Astrocyte of the hippocampus (primary cell): ENCODE measurements at regions not wholly inside any gene's neighbourhood (a gene's known extent, or its start where the extent isn't known, plus 50 kb on each side); places are given as distances from the start of the nearest gene placed in this dataset.
"Not testable (repeated sequence)": the region's sequence is repeated elsewhere in the genome, so short reads cannot be mapped to it uniquely, and the experiment has no call there.

Source experiments
- DNase-seq: peaks from one replicate; pipeline ENCODE4 v3.0.0; 2011; ENCODE audit warnings: low read depth, low spot score

DNA sequence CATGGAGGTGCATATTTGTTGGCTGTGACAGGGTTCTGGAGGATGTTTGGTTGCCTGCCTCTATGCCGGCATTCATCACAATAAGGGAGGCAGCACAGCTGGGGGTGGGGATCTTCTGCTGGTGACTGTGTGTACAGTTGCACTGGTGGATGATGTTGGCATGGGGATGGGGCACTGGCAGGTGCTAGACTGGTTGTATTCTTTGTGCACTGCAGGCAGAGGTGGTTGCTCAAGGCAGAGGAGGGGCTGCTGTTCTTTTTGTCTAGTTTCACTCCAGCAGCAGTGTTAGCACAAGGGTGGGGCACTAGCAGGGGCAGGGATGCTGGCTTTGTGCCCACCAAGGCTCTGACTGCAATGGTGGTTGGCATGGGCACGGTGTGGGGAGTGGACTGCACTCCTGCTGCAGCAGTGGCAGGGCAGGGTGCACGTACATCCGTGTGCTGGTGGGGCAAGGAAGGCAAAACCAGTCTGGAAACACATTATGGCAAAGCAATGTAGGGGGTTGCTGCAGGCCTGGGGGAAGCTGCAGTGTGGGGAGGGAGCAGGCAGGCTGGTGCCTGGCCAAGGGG is 69.3 kb downstream of the ISOC1 start:
- DNase-seq, result no peak

DNA sequence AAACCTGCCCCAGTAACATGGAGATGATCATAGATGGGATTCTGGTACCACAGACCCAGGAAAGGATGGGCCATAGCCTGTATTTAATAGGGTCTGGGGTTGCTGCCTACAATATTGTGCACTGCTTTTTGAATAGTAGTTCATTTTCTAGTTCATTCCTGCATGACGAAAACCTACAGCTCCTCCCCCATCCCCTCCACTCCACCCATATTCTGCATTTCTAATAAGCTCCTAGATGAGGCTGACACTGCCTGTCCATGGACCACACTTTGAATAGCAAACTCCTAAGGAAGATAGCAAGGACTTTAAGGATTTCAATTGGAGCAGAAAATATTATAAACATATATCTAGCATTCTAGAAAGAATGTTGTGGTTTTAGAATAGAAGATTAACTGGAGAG is 75.5 kb downstream of the ISOC1 start:
- DNase-seq, result no peak

DNA sequence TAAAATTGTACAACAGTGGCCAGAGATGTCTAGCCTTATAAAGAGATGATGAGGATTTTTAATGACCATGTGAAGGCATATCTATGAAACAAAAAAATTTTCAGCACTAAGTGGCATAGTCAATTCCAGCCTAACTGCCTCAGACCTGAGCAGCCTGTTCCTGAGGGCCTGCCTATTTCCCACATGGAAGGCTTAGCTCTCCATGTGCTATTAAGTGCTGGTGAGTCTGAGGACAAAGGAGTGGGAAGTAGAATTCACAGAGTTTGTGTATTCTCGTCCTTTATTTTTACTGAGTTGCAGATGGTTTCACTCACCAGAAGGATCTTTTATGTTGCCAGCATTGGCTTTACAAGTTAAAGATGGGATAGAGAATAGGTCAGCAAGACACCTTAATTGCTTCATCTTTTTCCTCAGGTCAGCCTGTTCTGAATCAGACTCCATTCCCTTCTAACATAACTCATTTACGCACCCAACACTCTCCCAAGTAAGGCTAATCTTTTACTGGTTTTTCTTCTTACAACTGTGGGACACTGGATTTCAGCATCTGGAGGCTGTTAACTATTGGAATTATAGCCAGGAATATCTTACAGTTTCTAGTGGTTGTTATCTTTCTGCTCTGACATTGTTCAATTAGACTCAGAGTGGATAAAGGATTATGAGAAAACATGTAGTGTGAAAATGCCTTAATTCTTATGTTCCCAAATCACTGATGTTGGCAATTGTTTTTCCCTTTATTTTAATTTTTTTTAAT is 76.8 kb downstream of the ISOC1 start:
- no peak for DNase-seq

DNA sequence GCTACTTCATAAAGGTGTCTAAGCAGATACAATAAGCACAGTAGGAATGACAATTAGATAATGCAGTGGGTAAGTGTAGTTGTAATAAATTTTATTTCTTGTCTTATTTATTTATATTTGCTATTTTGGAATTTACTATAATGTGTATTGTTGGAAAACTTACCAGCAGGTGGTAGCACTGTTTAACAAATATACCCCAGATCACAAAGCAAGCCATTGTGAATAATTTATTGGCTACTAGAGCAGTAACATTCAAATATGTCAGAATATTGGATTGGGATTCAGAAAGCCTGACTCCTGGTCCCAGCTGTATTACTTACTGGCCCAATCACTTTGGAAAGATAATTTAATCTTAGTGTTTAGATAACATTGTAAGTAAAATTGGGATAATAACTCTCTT is 78.0 kb downstream of the ISOC1 start:
- DNase-seq, result peak; percentile 24

DNA sequence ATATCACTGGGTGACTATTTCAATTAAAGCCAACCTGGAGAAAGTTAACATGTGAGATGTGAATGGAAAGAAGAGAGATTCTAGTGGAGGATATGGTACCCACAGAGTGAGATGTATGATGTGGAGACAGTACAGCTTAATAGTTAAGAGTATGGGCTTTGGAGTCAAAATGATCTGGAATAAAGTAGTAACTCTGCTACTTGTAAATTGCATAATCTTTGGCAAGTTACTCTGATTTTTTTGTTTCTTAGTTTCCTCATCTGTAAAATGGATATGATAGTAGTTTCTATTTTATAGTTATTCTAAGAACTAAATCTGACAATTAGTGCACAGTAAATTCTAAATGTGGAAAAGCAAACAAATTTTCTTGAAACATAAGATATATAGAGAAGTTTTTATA is 79.2 kb downstream of the ISOC1 start:
- DNase-seq, result no peak

DNA sequence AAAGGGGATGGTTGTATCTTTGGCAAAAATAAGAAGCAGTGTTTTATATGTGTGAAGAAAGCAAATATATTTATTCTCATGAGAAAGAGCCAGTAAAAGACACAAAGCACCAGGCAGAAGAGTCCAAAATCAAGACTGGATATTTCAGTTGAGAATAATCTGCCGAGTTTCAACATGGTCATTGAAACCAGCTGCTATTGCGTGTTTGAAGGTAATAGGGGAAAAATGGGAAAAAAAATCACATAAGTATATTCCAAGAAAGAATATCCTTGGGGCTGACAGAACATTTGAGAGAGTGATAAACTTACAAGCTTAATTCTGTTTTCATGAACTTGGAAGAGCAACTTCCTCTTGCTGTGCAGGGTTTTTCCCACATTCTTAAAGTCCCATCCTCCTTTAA is 79.9 kb downstream of the ISOC1 start:
- no peak for DNase-seq

DNA sequence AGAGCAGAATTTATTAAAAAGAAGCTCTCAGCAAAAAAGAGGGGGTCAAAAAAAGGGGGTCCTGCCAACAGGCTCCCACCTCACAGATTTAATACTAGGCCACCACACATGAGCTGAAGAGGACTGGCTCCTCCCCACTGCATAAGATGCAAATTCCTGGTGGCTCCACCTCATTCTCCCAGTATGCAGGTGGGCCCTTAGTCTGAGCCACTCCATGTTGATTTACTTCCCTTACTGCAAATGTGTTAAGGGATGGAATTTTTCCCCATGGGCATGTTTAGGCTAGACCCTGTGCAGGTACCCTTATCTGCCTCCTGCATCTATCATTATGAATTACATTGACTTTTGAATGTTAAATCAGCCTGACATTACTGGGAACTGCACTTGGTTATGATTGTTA is 82.9 kb downstream of the ISOC1 start:
- DNase-seq, result no peak

DNA sequence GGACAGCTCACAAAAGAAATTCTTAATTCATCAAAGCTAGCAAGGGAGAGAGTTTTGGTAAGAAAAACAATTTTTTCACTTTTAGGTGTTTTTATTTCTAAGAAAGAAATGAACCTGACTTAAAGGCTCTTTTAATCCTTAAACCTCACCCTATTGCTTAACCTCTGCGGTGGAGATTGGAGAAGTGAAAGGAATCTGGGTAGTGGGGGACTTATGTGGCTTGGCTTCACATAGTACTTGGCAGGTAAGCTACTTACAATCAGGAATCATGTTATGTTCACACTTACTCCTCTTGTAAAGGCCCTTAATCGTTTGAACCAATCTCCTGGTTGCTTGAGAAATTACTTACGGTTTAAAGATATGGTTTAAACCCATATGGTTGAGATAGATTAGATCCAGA is 104.8 kb downstream of the ISOC1 start:
- no peak for DNase-seq

DNA sequence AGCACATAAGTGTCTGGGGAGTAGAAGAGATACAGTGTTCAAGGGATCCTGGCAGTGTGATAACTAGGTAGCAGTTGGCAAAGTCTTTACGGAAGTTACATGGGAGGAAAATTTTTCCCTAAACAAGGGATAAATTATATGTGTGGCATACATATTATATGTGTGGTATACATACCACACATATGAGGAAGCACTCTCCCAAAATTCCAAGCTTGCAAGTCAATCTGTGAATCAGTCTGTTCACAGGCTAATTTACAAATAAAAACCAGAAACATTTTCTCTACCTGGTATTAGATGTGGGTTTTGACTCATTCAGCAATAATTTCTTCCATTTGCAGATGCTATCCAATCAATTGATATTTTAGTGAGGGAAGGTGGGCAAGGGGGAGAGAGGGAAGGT is 110.0 kb downstream of the ISOC1 start:
- no peak for DNase-seq

DNA sequence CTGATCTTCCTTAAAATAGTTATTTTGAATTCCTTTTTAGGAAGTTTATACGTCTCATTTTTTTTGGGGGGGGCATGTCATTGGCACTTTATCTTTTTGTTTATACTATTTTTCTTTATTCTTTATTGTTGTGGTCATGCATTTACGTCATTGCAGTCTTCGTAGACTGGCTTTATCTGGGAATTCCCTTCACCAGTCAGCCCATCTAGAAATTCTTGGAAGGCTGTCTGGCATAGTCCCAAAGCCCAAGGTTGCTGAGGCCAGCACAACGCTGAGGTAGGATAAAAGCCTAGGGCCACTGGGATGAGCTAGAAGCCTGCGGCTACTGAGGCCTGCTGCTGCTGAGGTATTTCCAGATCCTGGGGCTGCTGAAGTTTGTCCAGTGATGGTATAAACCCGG is 121.5 kb downstream of the ISOC1 start:
- no peak for DNase-seq

DNA sequence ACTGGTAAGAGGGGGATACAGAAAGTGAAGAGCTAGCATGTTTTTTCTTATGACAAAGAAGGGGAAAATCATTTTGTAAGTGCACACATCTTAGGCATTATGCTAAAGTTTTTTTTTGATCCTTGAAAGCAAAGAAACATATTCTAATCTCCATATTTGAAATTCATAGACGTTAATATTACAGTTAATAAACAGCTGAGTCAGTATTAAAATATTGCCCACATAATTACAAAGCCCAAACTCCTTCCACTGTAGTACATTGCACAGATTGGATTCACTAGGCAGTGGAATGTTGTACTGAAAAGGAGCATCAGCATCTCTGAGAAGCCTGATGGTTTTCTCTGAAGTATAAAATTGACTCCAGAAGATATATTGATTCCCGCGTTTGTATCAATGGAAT is 122.6 kb downstream of the ISOC1 start:
- no peak for DNase-seq

DNA sequence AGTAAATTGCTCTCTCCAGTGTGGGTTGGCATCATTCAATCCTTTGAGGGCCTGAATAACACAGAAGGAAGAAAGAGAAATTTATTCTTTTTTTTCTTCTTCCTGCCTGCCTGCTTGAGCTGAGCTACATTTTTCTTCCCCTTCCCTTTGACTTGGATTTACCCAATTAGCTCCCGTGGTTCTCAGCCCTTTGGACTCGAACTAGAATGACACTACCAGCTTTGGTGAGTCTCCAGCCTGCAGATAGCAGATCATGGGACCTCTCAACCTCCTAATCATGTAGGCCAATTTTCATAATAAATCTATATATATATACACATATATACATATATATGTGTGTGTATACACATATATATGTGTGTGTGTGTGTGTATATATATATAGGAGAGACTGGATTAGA is 128.6 kb downstream of the ISOC1 start:
- DNase-seq, result no peak

DNA sequence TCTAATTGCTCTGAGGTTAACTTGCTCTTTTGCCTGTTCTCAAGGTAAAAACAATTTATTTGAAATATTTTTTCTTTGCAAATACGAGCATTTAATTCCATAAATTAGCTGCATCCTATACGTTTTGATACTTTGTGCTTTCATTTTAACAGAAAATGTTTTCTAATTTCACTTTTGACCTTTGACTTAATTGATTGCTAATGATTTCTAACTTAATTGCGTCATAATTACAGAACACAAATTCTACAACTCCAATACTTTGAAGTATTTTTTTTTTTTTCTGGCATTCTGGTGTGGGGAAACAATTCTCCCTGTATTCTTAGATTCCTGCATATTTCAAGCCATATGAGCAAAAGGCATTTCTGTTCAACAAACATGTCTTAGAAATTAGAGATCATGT is 134.0 kb downstream of the ISOC1 start:
- no peak for DNase-seq

DNA sequence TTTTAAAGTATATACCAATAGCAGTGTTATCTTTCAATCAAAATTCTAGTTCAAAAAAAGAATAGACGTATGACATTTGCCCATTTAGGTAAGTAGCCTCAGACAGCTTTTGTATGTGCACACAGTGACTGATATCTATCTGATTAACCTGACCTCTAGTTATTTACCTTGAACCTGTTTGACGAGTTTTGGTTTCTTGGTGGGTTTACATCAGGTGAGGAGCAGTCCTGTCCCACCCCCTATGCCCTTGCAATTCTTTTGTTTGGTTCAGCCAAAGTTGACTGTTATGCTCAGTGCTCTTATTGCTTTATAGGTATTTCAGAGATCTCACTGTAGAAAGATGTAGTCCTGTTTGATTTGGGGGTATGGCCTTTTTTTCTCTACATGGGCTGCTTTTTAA is 147.2 kb downstream of the ISOC1 start:
- DNase-seq, result no peak

DNA sequence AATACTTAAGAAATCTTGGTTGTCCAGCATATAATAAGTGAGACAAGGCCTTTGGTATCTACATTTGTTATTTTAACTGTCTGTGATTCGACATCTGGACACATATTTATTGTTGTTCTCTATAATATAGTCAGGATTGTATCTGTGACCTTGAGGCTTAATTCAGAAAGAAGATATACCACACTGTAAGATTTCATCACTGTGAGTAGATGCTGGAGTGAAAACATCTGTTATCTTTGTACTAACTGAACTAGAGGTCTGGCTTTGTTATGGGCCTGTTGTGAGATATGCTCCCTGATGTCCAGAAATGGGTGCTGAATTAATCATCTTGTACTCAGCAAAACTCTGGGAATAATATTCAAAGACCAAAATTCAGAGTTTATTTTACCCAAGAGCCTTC is 148.5 kb downstream of the ISOC1 start:
- no peak for DNase-seq

DNA sequence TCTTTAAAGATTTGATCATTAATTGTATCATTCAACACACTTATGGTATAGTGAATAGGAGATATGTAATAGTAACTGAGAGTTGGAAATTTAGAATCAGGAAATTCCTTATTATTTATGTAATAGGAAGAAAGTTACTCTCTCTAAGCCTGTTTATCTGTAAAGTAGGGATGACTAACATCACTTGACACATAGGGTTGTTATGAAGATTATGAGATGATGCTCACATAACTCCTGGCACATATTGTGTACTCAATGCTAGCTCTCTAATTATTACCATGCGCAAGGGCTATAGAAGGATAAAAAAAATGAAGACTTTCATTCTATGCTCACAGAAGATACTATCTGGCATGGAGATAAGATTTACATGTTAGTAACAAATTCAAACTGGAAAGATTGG is 149.9 kb downstream of the ISOC1 start:
- DNase-seq, result no peak

DNA sequence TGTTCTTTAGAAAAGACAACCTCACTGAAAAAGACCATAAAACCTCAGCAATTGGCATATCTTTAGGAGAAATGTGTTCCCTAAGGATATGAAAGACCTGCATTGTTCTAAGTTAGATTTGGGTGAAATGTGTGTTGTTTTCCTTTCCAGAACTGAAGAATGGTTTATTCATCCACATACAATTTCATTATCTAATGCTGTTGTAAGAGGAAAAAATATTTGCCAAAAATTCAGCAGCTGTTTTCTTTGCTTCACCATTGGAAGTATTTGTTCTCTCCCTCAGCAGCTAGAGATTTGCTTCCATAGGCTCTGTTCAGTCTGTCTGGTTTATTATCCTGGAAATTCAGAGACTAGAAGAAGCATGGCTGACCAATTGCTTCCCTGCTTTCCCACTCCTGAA is 150.9 kb downstream of the ISOC1 start:
- peak; percentile 16 for DNase-seq

DNA sequence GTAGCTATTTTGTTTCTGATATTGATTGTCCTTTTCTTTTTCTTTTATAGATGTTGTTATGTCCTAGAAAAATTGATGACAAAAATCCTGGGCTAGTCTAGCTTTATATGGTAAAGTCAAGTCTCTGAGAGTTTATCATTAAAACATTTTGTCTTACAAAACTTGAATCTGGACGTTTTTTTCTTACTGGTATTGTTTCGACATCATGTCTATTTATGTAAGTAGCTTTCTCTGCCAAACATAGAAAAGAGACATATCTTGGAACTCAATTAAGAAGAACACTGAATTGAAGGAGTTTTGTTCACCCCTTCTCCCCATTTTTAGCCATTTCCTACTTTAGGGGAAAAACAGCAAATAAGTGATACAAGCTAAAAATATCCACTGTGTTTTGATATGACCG is 151.5 kb downstream of the ISOC1 start:
- no peak for DNase-seq

DNA sequence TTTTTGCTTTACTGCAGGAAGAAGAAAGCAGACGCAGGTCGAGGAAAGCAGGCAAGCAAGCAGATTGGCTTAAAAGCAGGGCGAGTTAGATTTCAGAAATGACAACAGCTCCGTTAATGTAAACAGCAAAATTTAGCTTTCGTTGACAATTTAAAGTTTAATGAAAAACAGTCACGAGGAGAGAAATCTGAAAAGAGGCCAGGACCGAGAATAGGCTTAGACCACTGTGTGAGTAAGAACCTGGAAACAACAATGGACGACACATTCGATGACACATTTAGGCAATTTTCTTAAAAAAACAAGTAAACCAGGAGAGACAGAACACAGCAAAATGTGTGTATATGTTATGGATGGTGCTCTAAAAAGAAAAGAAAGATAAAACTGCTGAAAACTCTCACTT is 155.3 kb downstream of the ISOC1 start:
- DNase-seq, result peak; percentile 1

DNA sequence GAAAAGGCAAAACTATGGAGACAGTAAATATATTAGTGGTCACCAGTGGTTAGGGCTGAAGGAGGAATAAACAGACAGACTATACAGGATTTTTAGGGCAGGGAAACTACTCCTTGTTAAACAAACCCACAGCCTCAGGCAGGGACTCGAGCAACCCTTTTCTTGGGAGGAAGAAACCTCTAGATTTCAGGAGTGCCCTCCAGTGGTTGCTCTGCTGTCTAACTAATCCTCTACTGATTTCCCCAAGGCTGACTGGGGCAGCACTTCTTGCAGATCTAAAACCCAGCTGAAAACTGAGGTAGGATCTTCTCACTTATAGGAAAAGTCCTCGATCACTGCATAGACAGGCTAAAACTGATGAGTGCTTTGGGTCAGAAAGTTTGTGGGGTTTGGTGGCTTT is 176.8 kb downstream of the ISOC1 start:
- peak; percentile 2 for DNase-seq

DNA sequence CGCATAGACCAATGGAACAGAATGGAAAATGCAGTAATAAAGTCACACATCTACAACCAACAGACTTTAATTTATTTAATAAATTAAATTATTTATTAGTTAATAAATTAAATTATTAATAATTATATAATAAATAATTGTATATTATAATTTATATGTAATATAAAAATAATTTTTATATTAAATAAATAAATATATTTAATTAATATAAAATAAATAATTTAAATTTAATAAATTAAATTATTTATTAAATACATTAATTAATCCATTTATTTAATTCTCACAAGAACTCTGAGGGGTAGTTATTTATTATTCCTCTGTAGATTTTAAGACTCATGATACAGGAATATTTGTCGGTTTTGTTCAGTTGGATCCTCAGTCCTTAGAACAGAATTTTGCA is 176.1 kb upstream of the ADAMTS19 start:
- DNase-seq, result no peak

DNA sequence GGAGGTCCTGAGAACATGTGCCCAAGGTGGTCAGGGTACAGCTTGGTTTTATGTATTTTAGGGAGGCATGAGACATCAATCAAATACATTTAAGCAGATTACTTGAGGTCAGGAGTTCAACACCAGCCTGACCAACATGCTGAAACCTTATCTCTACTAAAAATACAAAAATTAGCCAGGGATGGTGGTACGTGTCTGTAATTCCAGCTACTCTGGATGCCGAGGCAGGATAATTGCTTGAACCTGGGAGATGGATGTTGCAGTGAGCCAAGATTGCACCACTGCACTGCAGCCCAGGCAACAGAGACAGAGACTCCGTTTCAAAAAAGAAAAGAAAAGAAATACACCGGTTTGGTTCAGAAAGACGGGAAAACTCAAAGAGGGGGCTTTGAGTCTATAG is 165.9 kb upstream of the ADAMTS19 start:
- not testable (repeated sequence) for DNase-seq

DNA sequence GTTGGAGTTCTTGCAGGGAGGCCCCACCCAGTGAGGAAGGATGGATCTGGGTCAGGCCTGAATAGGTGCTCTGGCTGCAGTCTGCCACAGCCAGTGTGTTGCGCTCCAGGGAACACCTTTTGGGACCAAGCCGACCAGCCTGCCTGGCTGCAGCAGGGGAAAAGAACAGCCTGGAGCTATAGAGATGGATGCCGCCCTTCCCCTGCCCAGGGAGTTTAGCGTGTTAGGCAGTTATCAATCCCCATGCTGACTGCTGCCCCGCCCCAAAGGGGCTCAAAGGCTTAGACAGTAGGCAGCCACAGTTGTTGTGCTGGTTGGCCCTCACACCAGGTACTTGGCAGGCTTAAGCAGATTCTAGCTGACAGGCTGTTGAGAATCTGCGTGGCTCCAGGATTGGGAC is 153.4 kb upstream of the ADAMTS19 start:
- DNase-seq, result no peak

DNA sequence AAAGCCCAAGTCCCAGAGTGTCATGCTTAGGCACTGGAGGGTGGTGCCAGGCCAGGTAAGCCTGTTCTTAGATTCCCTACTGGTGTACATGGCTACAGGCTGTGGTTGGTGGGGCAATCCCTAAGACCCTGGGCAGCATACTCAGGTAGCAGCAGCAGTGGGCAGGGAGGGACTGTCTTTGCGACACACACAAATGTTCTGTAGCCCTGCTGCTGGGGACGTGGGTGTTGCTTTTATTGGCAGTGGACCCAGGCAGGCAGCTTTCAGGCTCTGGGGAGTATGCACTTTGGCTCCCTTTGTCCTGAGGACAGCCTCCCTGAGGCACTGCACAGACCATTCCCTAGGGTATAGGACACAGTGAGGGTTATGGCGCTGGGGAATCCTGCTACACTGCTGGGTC is 137.1 kb upstream of the ADAMTS19 start:
- no peak for DNase-seq
